Heart left ventricle (tissue), 13 donors: ENCODE measurements at regions not wholly inside any gene's neighbourhood (a gene's known extent, or its start where the extent isn't known, plus 50 kb on each side); places are given as distances from the start of the nearest gene placed in this dataset.

Source experiments
- CTCF ChIP-seq, 12 donors: fragments of 200-600 bp; sonication (generic) in 4 of 12; IDR thresholded peaks; one replicate each; pipeline versions ENCODE4 v1.5.0 to v1.8.0; 2018 to 2022; ENCODE audit warnings: antibody characterized with exemption in 12 of 12, mild to moderate bottlenecking in 5 of 12
- POLR2A ChIP-seq, 2 donors: fragments of 450-650 bp; IDR thresholded peaks; one replicate each; pipeline ENCODE4 v1.6.1; 2017; ENCODE audit warnings: antibody characterized with exemption in 2 of 2, mild to moderate bottlenecking in 2 of 2, moderate library complexity in 2 of 2
- donor health status: ischemic (EF 13 %, LVEDD 7.1; RV severe dilation, severe dysfunction).
- donor health status: DM: no; HTN: yes; CAD: no.
- donor health status: DM: no; HTN: no; CAD: no.
- donor health status: ischemic (EF 25% LVEDD 6.9; RV normal size, moderate dysfunction).
- donor health status: ischemic (EF 25% LVEDD 5.7; RV mildly dilated, moderate dysfunction).
- donor health status: ischemic (EF 35%, LVEDD 5.7; RV mildly dilated, moderate dysfunction).
- donor health status: nonischemic (EF 11% LVEDD 7.7; RV severe dilation, severe dysfunction).
- donor health status: DM: yes; HTN: yes; CAD: no.
- donor health status: PGD.
- donor health status: ischemic (EF 29% LVEDD 5.4; RV normal size, mild dysfunction).
- donor health status: nonischemic (EF 23%, LVEDD 6.1; RV moderate dilation, normal function).

GRCh38 chr4:77413766-77414165 lies 191.9 kb upstream of the CXCL13 start:
- TF ChIP-seq CTCF (IDR thresholded peaks at IDR 0.05) (no peak), POLR2A (IDR thresholded peaks at IDR 0.05) (no peak)
